ENCODE measurements at regions not wholly inside any gene's neighbourhood (a gene's known extent, or its start where the extent isn't known, plus 50 kb on each side); places are given as distances from the start of the nearest gene placed in this dataset.

DNA sequence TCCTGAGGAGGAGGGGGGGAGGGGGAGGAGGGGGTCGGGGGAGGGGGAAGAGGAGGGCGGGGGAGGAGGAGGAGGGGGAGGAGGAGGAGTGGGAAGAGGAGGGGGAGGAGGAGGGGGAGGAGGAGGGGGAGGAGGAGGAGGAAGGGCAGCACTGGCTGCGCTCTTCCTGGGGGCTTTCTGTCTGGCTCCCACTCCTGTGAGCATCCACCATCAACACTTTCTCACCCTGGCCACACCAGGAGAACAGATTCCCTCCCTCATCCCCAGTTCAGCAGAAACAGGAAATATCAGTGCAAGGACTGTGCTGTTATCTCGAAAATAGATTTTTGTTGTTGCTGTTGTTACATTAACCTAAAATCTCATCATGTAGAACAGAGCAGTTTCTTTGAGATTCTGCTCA, 530.5 kb downstream of the ACTR3B start:
- DNase-seq (ENCODE audit: low spot score): no peak
- ATAC-seq (ENCODE audit: low FRiP score): no peak
- no peak for TF ChIP-seq CTCF (IDR thresholded peaks at IDR 0.05)

DNA sequence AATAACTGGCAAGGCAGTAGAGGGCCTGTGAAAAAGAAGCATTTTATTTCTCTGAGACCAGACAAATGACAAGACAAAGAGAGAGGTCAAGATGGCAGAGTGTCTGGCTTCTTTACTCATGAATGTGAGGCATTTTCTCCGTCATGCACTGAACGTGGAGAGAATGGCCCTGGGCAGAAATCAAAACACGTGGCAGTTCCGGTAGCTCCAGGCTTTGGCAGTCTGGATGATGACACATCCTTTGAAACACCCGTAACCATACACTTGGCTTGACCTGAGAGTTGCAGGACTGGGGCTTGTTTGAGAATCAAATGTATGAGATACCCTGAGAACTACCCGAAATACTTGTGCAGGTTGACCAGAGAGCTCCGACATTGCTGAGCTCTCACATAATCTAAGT, 537.6 kb downstream of the ACTR3B start:
- no peak for ATAC-seq (ENCODE audit: low FRiP score)
- no peak for DNase-seq (ENCODE audit: low spot score)
- TF ChIP-seq CTCF (IDR thresholded peaks at IDR 0.05): no peak

GRCh38 chr7:153301936-153302335, 542.4 kb downstream of the ACTR3B start:
- DNase-seq (ENCODE audit: low spot score) (no peak), ATAC-seq (ENCODE audit: low FRiP score) (no peak)
- TF ChIP-seq CTCF (IDR thresholded peaks at IDR 0.05): no peak

- no peak for ATAC-seq (ENCODE audit: low FRiP score)
- no peak for TF ChIP-seq CTCF (IDR thresholded peaks at IDR 0.05)
- no peak for DNase-seq (ENCODE audit: low spot score)
Observed at GRCh38 chr7:153320005-153320404, 560.5 kb downstream of the ACTR3B start.

DNA sequence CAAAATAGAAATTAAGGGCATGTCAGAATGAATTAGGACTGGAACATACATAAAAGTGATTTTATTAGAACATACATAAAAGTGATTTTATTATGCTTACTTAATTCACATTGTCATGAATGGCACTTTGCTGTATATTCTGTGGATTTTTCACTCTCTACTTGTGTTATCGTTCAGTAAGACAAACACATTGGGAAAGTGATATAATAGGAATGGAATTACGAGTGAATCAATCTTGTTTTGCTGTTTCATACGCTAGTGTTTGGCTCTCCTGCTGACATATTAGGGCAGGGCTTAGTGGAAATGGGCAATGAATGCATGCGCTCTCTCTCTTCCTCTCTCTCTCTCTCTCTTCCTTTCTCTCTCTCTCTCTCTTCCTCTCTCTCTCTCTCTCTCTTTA, 561.1 kb downstream of the ACTR3B start:
- DNase-seq (ENCODE audit: low spot score) (no peak), ATAC-seq (ENCODE audit: low FRiP score) (no peak)
- TF ChIP-seq CTCF (IDR thresholded peaks at IDR 0.05): no peak

- TF ChIP-seq CTCF (IDR thresholded peaks at IDR 0.05): no peak
- DNase-seq (ENCODE audit: low spot score): no peak
- ATAC-seq (ENCODE audit: low FRiP score): no peak
Observed at GRCh38 chr7:153322991-153323390, 563.4 kb downstream of the ACTR3B start.

GRCh38 chr7:153324094-153324493, 564.5 kb downstream of the ACTR3B start:
- no peak for TF ChIP-seq CTCF (IDR thresholded peaks at IDR 0.05)
- ATAC-seq (ENCODE audit: low FRiP score) (no peak), DNase-seq (ENCODE audit: low spot score) (no peak)

All from omental fat pad (tissue), 3 donors.